IMR-90 (cell line): ENCODE measurements at regions not wholly inside any gene's neighbourhood (a gene's known extent, or its start where the extent isn't known, plus 50 kb on each side); places are given as distances from the start of the nearest gene placed in this dataset.

ENCODE experiments used
- ATAC-seq: fragments of 200-7000 bp; cut with Tn5 transposase; 2 replicates; pipeline ENCODE4 v1.9.1; 2020; ENCODE audit warnings: low read depth, mild to moderate bottlenecking, moderate library complexity
- BruUV-seq: library from RNA; stranded (reverse); fragments of 400-500 nt; replicated peaks from 2 replicates; lab custom pipeline; 2021; lab: Mats Ljungman, UMichigan
- CTCF ChIA-PET: fragments of 300-600 bp; formaldehyde crosslinking; extraction: SDS; loops from one replicate; lab custom pipeline; 2021; ENCODE audit warnings: antibody characterized with exemption; lab: Yijun Ruan, JAX
- POLR2A ChIA-PET: fragments of 300-600 bp; sonication (Branson Sonifier 250); formaldehyde crosslinking; loops from one replicate; lab custom pipeline; 2022; ENCODE audit warnings: antibody characterized with exemption; ENCODE audit not compliant: unreplicated experiment; lab: Charles Lee
- DNase-seq: peaks from one replicate; pipeline ENCODE4 v3.0.0; 2013
- H2AFZ ChIP-seq: replicated peaks from 2 replicates; pipeline ENCODE3; 2013; ENCODE audit warnings: low read length, mild to moderate bottlenecking; ENCODE audit not compliant: poor library complexity
- H2AK5ac ChIP-seq: 2 replicates; pipeline ENCODE4 v1.6.1; 2013; ENCODE audit warnings: low read depth, low read length, inconsistent platforms
- H2AK9ac ChIP-seq: replicated peaks from 2 replicates; pipeline ENCODE3; 2013; ENCODE audit warnings: mild to moderate bottlenecking, low read depth, low read length, moderate library complexity; ENCODE audit not compliant: poor library complexity
- H2BK120ac ChIP-seq: 2 replicates; pipeline ENCODE4 v1.6.1; 2013; ENCODE audit warnings: low read depth, low read length, inconsistent platforms
- H2BK15ac ChIP-seq: 3 replicates; pipeline ENCODE4 v1.6.1; 2013; ENCODE audit warnings: low read depth, low read length, inconsistent platforms
- H2BK20ac ChIP-seq: 2 replicates; pipeline ENCODE4 v1.6.1; 2013; ENCODE audit warnings: low read depth, mild to moderate bottlenecking, inconsistent platforms, low read length, moderate library complexity
- H2BK5ac ChIP-seq: 2 replicates; pipeline ENCODE4 v1.6.1; 2013; ENCODE audit warnings: mild to moderate bottlenecking, low read depth, low read length, inconsistent platforms; ENCODE audit not compliant: poor library complexity, severe bottlenecking
- H3K14ac ChIP-seq: replicated peaks from 2 replicates; pipeline ENCODE4 v1.6.1; 2013; ENCODE audit warnings: low read depth, low read length, inconsistent platforms
- H3K18ac ChIP-seq: 2 replicates; pipeline ENCODE4 v1.6.1; 2013; ENCODE audit warnings: low read depth, low read length, control low read depth
- H3K23ac ChIP-seq: 2 replicates; pipeline ENCODE4 v1.6.1; 2013; ENCODE audit warnings: low read depth, low read length, inconsistent platforms
- H3K27ac ChIP-seq: 2 replicates; pipeline ENCODE4 v1.5.1; 2013; ENCODE audit warnings: mild to moderate bottlenecking, control low read depth, low read length; ENCODE audit not compliant: insufficient read depth
- H3K27me3 ChIP-seq: 2 replicates; pipeline ENCODE4 v1.6.1; 2013; ENCODE audit warnings: low read length; ENCODE audit not compliant: control insufficient read depth, insufficient read depth
- H3K36me3 ChIP-seq: 2 replicates; pipeline ENCODE4 v1.6.1; 2013; ENCODE audit warnings: low read length, mixed read lengths; ENCODE audit not compliant: control insufficient read depth, insufficient read depth
- H3K4ac ChIP-seq: 2 replicates; pipeline ENCODE4 v1.6.1; 2013; ENCODE audit warnings: low read depth, low read length, inconsistent platforms
- H3K4me1 ChIP-seq: 2 replicates; pipeline ENCODE4 v1.6.1; 2013; ENCODE audit warnings: low read length, mixed read lengths; ENCODE audit not compliant: control insufficient read depth, insufficient read depth
- H3K4me2 ChIP-seq: 2 replicates; pipeline ENCODE4 v1.6.1; 2013; ENCODE audit warnings: low read depth, mild to moderate bottlenecking, control low read depth, low read length, moderate library complexity
- H3K4me3 ChIP-seq: 2 replicates; pipeline ENCODE4 v1.5.1; 2013; ENCODE audit warnings: low read depth, mild to moderate bottlenecking, control low read depth, low read length, moderate library complexity; ENCODE audit not compliant: insufficient read depth
- H3K56ac ChIP-seq: 2 replicates; pipeline ENCODE4 v1.6.1; 2013; ENCODE audit warnings: low read length, inconsistent platforms; ENCODE audit not compliant: insufficient read depth; ENCODE audit errors: extremely low read depth
- H3K79me1 ChIP-seq, 2 experiments: 2 replicates each; pipeline ENCODE4 v1.6.1; 2013; ENCODE audit warnings: low read length in 2 of 2, inconsistent platforms in 1 of 2, low read depth in 1 of 2
- H3K9ac ChIP-seq: 2 replicates; pipeline ENCODE4 v1.6.1; 2013; ENCODE audit warnings: low read depth, low read length, control low read depth
- H3K9me1 ChIP-seq: 2 replicates; pipeline ENCODE4 v1.6.1; 2013; ENCODE audit warnings: low read length, inconsistent platforms; ENCODE audit not compliant: insufficient read depth
- H3K9me3 ChIP-seq: 2 replicates; pipeline ENCODE4 v1.6.1; 2013; ENCODE audit warnings: low read length; ENCODE audit not compliant: control insufficient read depth, insufficient read depth
- H4K20me1 ChIP-seq: 2 replicates; pipeline ENCODE4 v1.6.1; 2013; ENCODE audit warnings: low read length, inconsistent platforms; ENCODE audit not compliant: insufficient read depth
- H4K5ac ChIP-seq: 2 replicates; pipeline ENCODE4 v1.6.1; 2013; ENCODE audit warnings: mild to moderate bottlenecking, low read depth, low read length, control low read depth
- H4K8ac ChIP-seq, 2 experiments: 2 replicates each; pipeline ENCODE4 v1.6.1; 2013; ENCODE audit warnings: low read depth in 2 of 2, low read length in 2 of 2, control low read depth in 1 of 2, inconsistent platforms in 1 of 2
- H4K91ac ChIP-seq: 2 replicates; pipeline ENCODE4 v1.6.1; 2013; ENCODE audit warnings: low read depth, low read length, inconsistent platforms; ENCODE audit not compliant: insufficient read depth
- BHLHE40 ChIP-seq: fragments of 150-350 bp; IDR thresholded peaks from 2 replicates; pipeline ENCODE4 v1.6.1; 2016; ENCODE audit warnings: mild to moderate bottlenecking, low read depth, low read length
- CEBPB ChIP-seq: IDR thresholded peaks from 2 replicates; pipeline ENCODE4 v1.6.1; 2012; ENCODE audit warnings: low read depth, low read length, improper control_type of control experiment
- CHD1 ChIP-seq: IDR thresholded peaks from 2 replicates; pipeline ENCODE4 v1.6.1; 2012; ENCODE audit warnings: low read depth, low read length, improper control_type of control experiment
- ELK1 ChIP-seq: fragments of 150-350 bp; IDR thresholded peaks from 2 replicates; pipeline ENCODE4 v1.6.1; 2016; ENCODE audit warnings: low read depth, mild to moderate bottlenecking, low read length, moderate library complexity, borderline replicate concordance
- FOS ChIP-seq: fragments of 150-350 bp; IDR thresholded peaks from 2 replicates; pipeline ENCODE4 v1.6.1; 2016; ENCODE audit warnings: low read depth, low read length
- MAFK ChIP-seq: IDR thresholded peaks from 2 replicates; pipeline ENCODE4 v1.6.1; 2012; ENCODE audit warnings: low read depth, low read length, improper control_type of control experiment
- MAZ ChIP-seq: IDR thresholded peaks from 2 replicates; pipeline ENCODE4 v1.6.1; 2012; ENCODE audit warnings: low read depth, mild to moderate bottlenecking, low read length, improper control_type of control experiment, moderate library complexity, borderline replicate concordance
- MXI1 ChIP-seq: IDR thresholded peaks from 2 replicates; pipeline ENCODE4 v1.6.1; 2012; ENCODE audit warnings: low read depth, mild to moderate bottlenecking, low read length, moderate library complexity, borderline replicate concordance
- NFE2L2 ChIP-seq: fragments of 150-350 bp; IDR thresholded peaks from 2 replicates; pipeline ENCODE4 v1.6.1; 2016; ENCODE audit warnings: low read depth, mild to moderate bottlenecking, low read length
- POLR2A ChIP-seq: IDR thresholded peaks from 2 replicates; pipeline ENCODE4 v1.6.1; 2012; ENCODE audit warnings: mild to moderate bottlenecking, low read depth, low read length
- RAD21 ChIP-seq: IDR thresholded peaks from 2 replicates; pipeline ENCODE4 v1.6.1; 2012; ENCODE audit warnings: low read length, improper control_type of control experiment
- RCOR1 ChIP-seq: IDR thresholded peaks from 2 replicates; pipeline ENCODE4 v1.6.1; 2012; ENCODE audit warnings: mild to moderate bottlenecking, low read length, improper control_type of control experiment; ENCODE audit not compliant: insufficient replicate concordance
- RFX5 ChIP-seq: IDR thresholded peaks from 2 replicates; pipeline ENCODE4 v1.8.0; 2012; ENCODE audit warnings: low read depth, mild to moderate bottlenecking, low read length, moderate library complexity
- SMC3 ChIP-seq: fragments of 150-350 bp; IDR thresholded peaks from 2 replicates; pipeline ENCODE4 v1.6.1; 2016; ENCODE audit warnings: low read depth, mild to moderate bottlenecking, antibody characterized with exemption, low read length, moderate library complexity
- WGBS, 2 experiments: methylation state at CpG; one replicate each; pipeline versions ENCODE4 v1.1.5 to v1.1.7; 2013; ENCODE audit warnings: missing lambda C conversion rate in 2 of 2; ENCODE audit not compliant: insufficient read length in 1 of 2; ENCODE audit errors: extremely low coverage in 2 of 2; 5-methylcytosine and 5-hydroxymethylcytosine counted together
- dilution Hi-C: fragments of 300-500 bp; cut with HindIII; formaldehyde crosslinking; loops from one replicate; pipeline ENCODE4 v1.14.3; 2018; ENCODE audit warnings: low sequenced_read_pairs; ENCODE audit not compliant: unreplicated experiment
- in situ Hi-C: fragments of 300-500 bp; cut with MboI; formaldehyde crosslinking; loops from 3 replicates; pipeline ENCODE4 v1.14.3; 2019; ENCODE audit warnings: low sequenced_read_pairs, inconsistent platforms, mixed read lengths
- intact Hi-C: fragments of 100-400 bp; cut with micrococcal nuclease; formaldehyde crosslinking; loops from 2 replicates; pipeline ENCODE4 v1.10.0; 2022
- TF ChIP-seq, protein P1 (sequence below): fragments of 150-350 bp; IDR thresholded peaks from 2 replicates; pipeline ENCODE4 v1.6.1; 2017; ENCODE audit warnings: mild to moderate bottlenecking, antibody characterized with exemption, low read length, low read depth
- TF ChIP-seq, protein P2 (sequence below): conservative IDR thresholded peaks from 2 replicates; pipeline ENCODE4 v1.5.1; 2012; ENCODE audit warnings: mild to moderate bottlenecking, low read depth, low read length, improper control_type of control experiment

- CTCF ChIA-PET, result interaction anchor here (0.6 kb wide), 1 partner anchor 127 kb away, joined by 3 read pairs; no protein-coding TSS in a partner anchor
- Histone ChIP-seq H2BK20ac (no peak overlapping the region), H2AFZ (no peak overlapping the region), H4K5ac (no peak overlapping the region), H2BK15ac (no peak overlapping the region), H3K36me3 (no peaks in the 10 kb centered on the region), H2AK5ac (no peak overlapping the region), H4K8ac (no peak overlapping the region), H4K91ac (no peak overlapping the region), H3K23ac (no peak overlapping the region), H3K18ac (no peak overlapping the region), H4K20me1 (no peaks in the 10 kb centered on the region), H3K4ac (no peak overlapping the region), H3K9me1 (no peaks in the 10 kb centered on the region), H3K9ac (no peak overlapping the region), H3K27me3 (no peaks in the 10 kb centered on the region), H3K4me3 (no peak overlapping the region), H2AK9ac (no peak overlapping the region), H3K79me1 (no peaks in the 10 kb centered on the region), H3K9me3 (no peaks in the 10 kb centered on the region; the same call in 1 of the 2 replicates), H2BK120ac (no peak overlapping the region), H3K4me1 (no peaks in the 10 kb centered on the region), H3K14ac (no peak overlapping the region), H3K4me2 (no peak overlapping the region), H3K27ac (no peak overlapping the region), H3K56ac (no peak overlapping the region), H2BK5ac (no peak overlapping the region)
- dilution Hi-C loops, result no loop called here
- ATAC-seq (no peak), DNase-seq (no peak)
- in situ Hi-C loops, result no loop called here
- POLR2A ChIA-PET, result no interaction called here
- WGBS, 2 experiments, result no CpG with 5 or more reads among the region's 1 CpG
- intact Hi-C loops, result no loop called here
- TF ChIP-seq RCOR1 (no peak), MXI1 (no peak), MAZ (no peak), RFX5 (no peak), RAD21 (no peak), BHLHE40 (no peak), ELK1 (no peak), SMC3 (no peak), MAFK (no peak), NFE2L2 (no peak), FOS (no peak), CHD1 (no peak), POLR2A (no peak), CEBPB (no peak)
- TF ChIP-seq, protein P1, sequence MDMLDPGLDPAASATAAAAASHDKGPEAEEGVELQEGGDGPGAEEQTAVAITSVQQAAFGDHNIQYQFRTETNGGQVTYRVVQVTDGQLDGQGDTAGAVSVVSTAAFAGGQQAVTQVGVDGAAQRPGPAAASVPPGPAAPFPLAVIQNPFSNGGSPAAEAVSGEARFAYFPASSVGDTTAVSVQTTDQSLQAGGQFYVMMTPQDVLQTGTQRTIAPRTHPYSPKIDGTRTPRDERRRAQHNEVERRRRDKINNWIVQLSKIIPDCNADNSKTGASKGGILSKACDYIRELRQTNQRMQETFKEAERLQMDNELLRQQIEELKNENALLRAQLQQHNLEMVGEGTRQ, result no peak
- TF ChIP-seq, protein P2, sequence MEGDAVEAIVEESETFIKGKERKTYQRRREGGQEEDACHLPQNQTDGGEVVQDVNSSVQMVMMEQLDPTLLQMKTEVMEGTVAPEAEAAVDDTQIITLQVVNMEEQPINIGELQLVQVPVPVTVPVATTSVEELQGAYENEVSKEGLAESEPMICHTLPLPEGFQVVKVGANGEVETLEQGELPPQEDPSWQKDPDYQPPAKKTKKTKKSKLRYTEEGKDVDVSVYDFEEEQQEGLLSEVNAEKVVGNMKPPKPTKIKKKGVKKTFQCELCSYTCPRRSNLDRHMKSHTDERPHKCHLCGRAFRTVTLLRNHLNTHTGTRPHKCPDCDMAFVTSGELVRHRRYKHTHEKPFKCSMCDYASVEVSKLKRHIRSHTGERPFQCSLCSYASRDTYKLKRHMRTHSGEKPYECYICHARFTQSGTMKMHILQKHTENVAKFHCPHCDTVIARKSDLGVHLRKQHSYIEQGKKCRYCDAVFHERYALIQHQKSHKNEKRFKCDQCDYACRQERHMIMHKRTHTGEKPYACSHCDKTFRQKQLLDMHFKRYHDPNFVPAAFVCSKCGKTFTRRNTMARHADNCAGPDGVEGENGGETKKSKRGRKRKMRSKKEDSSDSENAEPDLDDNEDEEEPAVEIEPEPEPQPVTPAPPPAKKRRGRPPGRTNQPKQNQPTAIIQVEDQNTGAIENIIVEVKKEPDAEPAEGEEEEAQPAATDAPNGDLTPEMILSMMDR, result no peak
- no TSS peak for BruUV-seq
These were observed 191.3 kb upstream of the LRRC7 start for GRCh38 chr1:69376408-69376807.
